HG02885 (cell line): ENCODE measurements at regions not wholly inside any gene's neighbourhood (a gene's known extent, or its start where the extent isn't known, plus 50 kb on each side); places are given as distances from the start of the nearest gene placed in this dataset.
A peak's percentile ranks its signal among the peaks of the same experiment; 100 is the strongest.
"Not testable (repeated sequence)": the region's sequence is repeated elsewhere in the genome, so short reads cannot be mapped to it uniquely, and the experiment has no call there.

Source experiments
- ATAC-seq: cut with Tn5 transposase; IDR thresholded peaks from one replicate; pipeline ENCODE4 v1.9.1; 2021; ENCODE audit warnings: mild to moderate bottlenecking; ENCODE audit not compliant: unreplicated experiment, poor library complexity

GRCh38 chr9:115393976-115394775 lies 276.2 kb upstream of the TNC start:
- ATAC-seq: no peak

- no peak for ATAC-seq
These were observed 277.6 kb upstream of the TNC start for GRCh38 chr9:115395511-115396021.

GRCh38 chr9:115396071-115396529 lies 278.1 kb upstream of the TNC start:
- no peak for ATAC-seq

- ATAC-seq: no peak
These were observed 279.8 kb upstream of the TNC start for GRCh38 chr9:115397591-115398312.

- no peak for ATAC-seq
These were observed 280.3 kb upstream of the TNC start for GRCh38 chr9:115398313-115398650.

GRCh38 chr9:115398996-115399395 lies 281.0 kb upstream of the TNC start:
- ATAC-seq: no peak

GRCh38 chr9:115400796-115401195 lies 282.8 kb upstream of the TNC start:
- ATAC-seq: no peak

GRCh38 chr9:115401756-115402327 lies 283.9 kb upstream of the TNC start:
- ATAC-seq: no peak

- no peak for ATAC-seq
These were observed 285.8 kb upstream of the TNC start for GRCh38 chr9:115403753-115404152.

- ATAC-seq: no peak
These were observed 286.4 kb upstream of the TNC start for GRCh38 chr9:115404311-115404710.

GRCh38 chr9:115411516-115411915 lies 293.6 kb upstream of the TNC start:
- ATAC-seq: no peak

GRCh38 chr9:115411993-115412452 lies 294.1 kb upstream of the TNC start:
- ATAC-seq: no peak

GRCh38 chr9:115412656-115413055 lies 294.7 kb upstream of the TNC start:
- no peak for ATAC-seq

GRCh38 chr9:115413304-115413703 lies 295.3 kb upstream of the TNC start:
- ATAC-seq: peak; percentile 71

GRCh38 chr9:115413766-115414382 lies 295.9 kb upstream of the TNC start:
- no peak for ATAC-seq

- no peak for ATAC-seq
These were observed 296.6 kb upstream of the TNC start for GRCh38 chr9:115414561-115414960.

GRCh38 chr9:115415450-115415849 lies 297.5 kb upstream of the TNC start:
- ATAC-seq: no peak

GRCh38 chr9:115416299-115416698 lies 298.3 kb upstream of the TNC start:
- ATAC-seq: no peak

GRCh38 chr9:115418181-115418580 lies 300.2 kb upstream of the TNC start:
- ATAC-seq: not testable (repeated sequence)

- no peak for ATAC-seq
These were observed 305.0 kb upstream of the TNC start for GRCh38 chr9:115422932-115423440.
